NB4 (cell line): ENCODE measurements at regions not wholly inside any gene's neighbourhood (a gene's known extent, or its start where the extent isn't known, plus 50 kb on each side); places are given as distances from the start of the nearest gene placed in this dataset.

Experiments
- POLR2A ChIP-seq: IDR thresholded peaks from 2 replicates; pipeline ENCODE4 v1.6.1; 2011; ENCODE audit warnings: mild to moderate bottlenecking; ENCODE audit not compliant: insufficient read length; ENCODE audit errors: extremely low read depth
- TF ChIP-seq, protein P1 (sequence below): IDR thresholded peaks from 2 replicates; pipeline ENCODE4 v1.6.1; 2011; ENCODE audit warnings: low read depth, low read length

- TF ChIP-seq, protein P1, sequence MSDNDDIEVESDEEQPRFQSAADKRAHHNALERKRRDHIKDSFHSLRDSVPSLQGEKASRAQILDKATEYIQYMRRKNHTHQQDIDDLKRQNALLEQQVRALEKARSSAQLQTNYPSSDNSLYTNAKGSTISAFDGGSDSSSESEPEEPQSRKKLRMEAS, result no peak
- no peak for TF ChIP-seq POLR2A
Measured at GRCh38 chr13:54758795-54759194, 1730.2 kb downstream of the OLFM4 start.
